Small intestine (tissue), 7 donors: ENCODE measurements at regions not wholly inside any gene's neighbourhood (a gene's known extent, or its start where the extent isn't known, plus 50 kb on each side); places are given as distances from the start of the nearest gene placed in this dataset.

ENCODE experiments used
- DNase-seq, 2 donors: peaks; one replicate each; pipeline versions ENCODE4 v3.0.0 to v3.0.0-alpha.2; 2013
- FAIRE-seq: peaks from 2 replicates; lab custom pipeline; 2012; peaks lifted over from hg19 to GRCh38; lab: Jason Lieb, UNC
- H3K27ac ChIP-seq, 3 donors: one replicate each; pipeline ENCODE4 v1.5.1; 2013; ENCODE audit warnings: low read length in 2 of 3, mild to moderate bottlenecking in 2 of 3, control low read depth in 1 of 3, inconsistent platforms in 1 of 3, low read depth in 1 of 3, moderate library complexity in 1 of 3
- H3K27me3 ChIP-seq, 3 donors: one replicate each; pipeline ENCODE4 v1.6.1; 2013; ENCODE audit warnings: low read length in 3 of 3, inconsistent platforms in 1 of 3; ENCODE audit not compliant: control insufficient read depth in 3 of 3, insufficient read depth in 3 of 3
- H3K36me3 ChIP-seq, 3 donors: one replicate each; pipeline ENCODE4 v1.6.1; 2013; ENCODE audit warnings: low read length in 3 of 3, inconsistent platforms in 1 of 3, low read depth in 1 of 3, mild to moderate bottlenecking in 1 of 3, moderate library complexity in 1 of 3; ENCODE audit not compliant: control insufficient read depth in 3 of 3, insufficient read depth in 2 of 3
- H3K4me1 ChIP-seq, 3 donors: one replicate each; pipeline ENCODE4 v1.6.1; 2013; ENCODE audit warnings: low read length in 2 of 3, inconsistent platforms in 1 of 3, low read depth in 1 of 3, mild to moderate bottlenecking in 1 of 3, moderate library complexity in 1 of 3; ENCODE audit not compliant: control insufficient read depth in 3 of 3, insufficient read depth in 2 of 3
- H3K4me3 ChIP-seq, 3 donors: one replicate each; pipeline ENCODE4 v1.5.1; 2013; ENCODE audit warnings: low read length in 3 of 3, control low read depth in 1 of 3, inconsistent platforms in 1 of 3, low read depth in 1 of 3, mild to moderate bottlenecking in 1 of 3, moderate library complexity in 1 of 3
- H3K9me3 ChIP-seq, 2 donors: one replicate each; pipeline ENCODE4 v1.6.1; 2013; ENCODE audit warnings: low read depth in 1 of 2, low read length in 1 of 2; ENCODE audit not compliant: control insufficient read depth in 2 of 2, insufficient read depth in 1 of 2
- WGBS, 3 donors: extraction: QIAGEN DNeasy Blood & Tissue Kit; methylation state at CpG; one replicate each; pipeline ENCODE4 v1.1.7; 2013; 5-methylcytosine and 5-hydroxymethylcytosine counted together
- donor health status: healthy with polysubstance abuse.
- donor health status: control.
- donor health status: control.
- donor health status: Bipolar disorder and iron deficiency.
- donor health status: healthy.

DNA sequence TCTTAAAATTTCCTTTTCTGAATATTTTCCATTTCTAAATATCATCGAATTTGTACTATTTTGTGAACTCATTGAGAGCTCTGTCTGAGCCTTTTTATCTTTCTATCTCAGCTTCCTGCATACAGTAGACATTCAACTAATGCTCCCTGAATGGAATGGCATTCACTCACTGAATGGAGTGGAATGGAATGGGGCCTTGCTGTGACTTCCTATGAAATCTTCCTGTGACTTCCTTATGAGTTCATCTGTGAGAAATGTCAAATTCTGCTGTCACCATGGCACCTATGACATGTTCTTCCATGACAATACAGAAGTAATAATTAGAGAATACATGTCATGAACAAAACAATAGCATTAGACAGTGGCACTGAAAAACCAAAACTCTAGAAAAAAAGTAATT, 199.6 kb downstream of the NR4A2 start:
- Histone ChIP-seq H3K27me3 (no peaks in the 10 kb centered on the region), H3K36me3 (no peaks in the 10 kb centered on the region), H3K9me3 (no peaks in the 10 kb centered on the region), H3K27ac (no peak overlapping the region), H3K4me3 (no peak overlapping the region), H3K4me1 (no peaks in the 10 kb centered on the region)
- DNase-seq, result no peak
- 81 to 85% (median 84%) methylated on average over 1 of the region's 1 CpG for WGBS, 3 donors
- no peak for FAIRE-seq

DNA sequence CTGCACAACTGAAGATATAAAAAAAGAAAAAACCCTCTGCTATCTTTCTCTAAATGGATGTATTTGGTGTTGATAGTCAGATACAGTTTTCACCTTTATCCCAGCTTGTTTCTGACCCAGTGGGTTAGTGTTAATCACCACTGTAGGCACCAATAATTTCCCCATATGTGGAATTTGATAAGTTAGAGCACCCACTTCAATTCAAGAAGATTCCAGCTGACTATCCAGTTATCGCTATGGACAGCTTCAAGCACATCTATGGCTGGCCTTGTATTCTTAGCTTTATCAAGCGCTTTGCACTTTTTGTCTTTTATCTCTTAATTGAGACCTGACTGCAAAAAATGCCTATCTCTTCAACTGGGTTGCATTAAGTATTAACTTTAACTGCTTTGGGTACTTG, 200.4 kb downstream of the NR4A2 start:
- DNase-seq, result no peak
- Histone ChIP-seq H3K4me3 (no peak overlapping the region), H3K9me3 (no peaks in the 10 kb centered on the region), H3K4me1 (no peaks in the 10 kb centered on the region), H3K36me3 (no peaks in the 10 kb centered on the region), H3K27me3 (no peaks in the 10 kb centered on the region), H3K27ac (no peak overlapping the region)
- WGBS, 3 donors, result 91 to 94% (median 94%) methylated on average over 2 of the region's 2 CpGs
- no peak for FAIRE-seq

DNA sequence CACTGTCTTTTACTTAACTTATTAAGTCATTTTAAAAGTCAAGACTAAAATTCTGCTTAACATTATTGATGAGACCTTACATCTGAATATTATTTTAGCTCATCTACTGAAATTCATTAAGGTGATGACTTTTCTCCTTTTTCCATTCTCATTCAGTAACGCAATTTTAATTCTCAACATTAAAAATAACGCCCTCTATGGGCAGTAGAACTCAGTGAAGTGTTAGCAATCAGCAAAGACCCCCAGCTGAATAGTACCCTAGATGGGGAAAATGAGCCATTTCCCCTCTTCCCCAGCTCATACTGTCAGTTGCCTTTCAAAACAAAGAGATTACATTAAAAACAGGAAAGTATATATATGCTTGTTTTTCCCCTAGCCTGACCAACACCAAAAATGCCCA, 203.3 kb downstream of the NR4A2 start:
- no peak for FAIRE-seq

DNA sequence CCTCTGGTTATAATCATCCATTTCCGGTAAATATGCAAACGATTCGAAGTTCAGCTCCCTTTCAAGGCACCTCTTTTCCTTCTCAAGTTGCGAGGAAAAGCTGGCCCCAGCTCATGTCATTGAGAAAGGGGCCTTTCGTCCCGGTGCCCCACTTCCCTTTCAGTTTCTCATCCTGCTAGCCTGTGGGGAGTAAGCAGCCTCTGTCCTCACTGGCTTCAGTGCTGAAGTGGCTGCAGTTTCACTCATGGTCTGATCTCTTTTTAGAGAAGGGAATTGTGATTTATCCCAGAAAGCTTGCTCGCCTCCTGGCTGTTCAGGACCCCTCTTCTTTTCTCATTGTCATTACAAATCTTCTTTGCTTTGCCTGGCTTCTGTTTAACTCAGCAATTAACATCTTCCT, 207.5 kb downstream of the NR4A2 start:
- no peak for DNase-seq
- WGBS, 3 donors, result 65 to 85% (median 81%) methylated on average over 7 of the region's 7 CpGs
- FAIRE-seq, result no peak

More for the DNA sequence above, 203.3 kb downstream of the NR4A2 start:
- H3K27me3 ChIP-seq, result no peaks in the 10 kb centered on the region
- no peak overlapping the region for H3K4me3 ChIP-seq
- H3K9me3 ChIP-seq, result no peaks in the 10 kb centered on the region
- H3K36me3 ChIP-seq, result no peaks in the 10 kb centered on the region
- H3K27ac ChIP-seq, result no peak overlapping the region
- no peaks in the 10 kb centered on the region for H3K4me1 ChIP-seq
- DNase-seq, result no peak
- 72 to 78% (median 74%) methylated on average over 2 of the region's 2 CpGs for WGBS, 3 donors

DNA sequence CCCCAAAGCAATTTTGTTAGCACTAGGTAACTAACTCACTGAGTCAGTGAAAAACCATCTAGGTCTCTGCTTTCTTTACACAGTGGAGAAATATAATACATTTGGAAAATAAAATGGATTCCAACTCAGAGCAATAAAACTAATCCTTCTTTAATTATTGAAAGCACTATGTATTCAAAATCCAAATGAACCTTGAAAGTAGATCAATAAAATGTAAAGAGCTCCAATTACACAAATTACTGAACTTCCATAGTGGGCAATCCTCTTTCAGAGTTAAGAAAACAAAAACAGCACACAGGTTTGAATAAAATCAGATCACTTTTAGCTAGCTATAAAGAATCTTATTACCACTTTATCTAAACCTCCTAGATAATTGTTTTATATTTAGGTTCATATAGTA, 208.1 kb downstream of the NR4A2 start:
- FAIRE-seq, result no peak

More for the DNA sequence above, 207.5 kb downstream of the NR4A2 start:
- Histone ChIP-seq H3K27ac (no peak overlapping the region), H3K27me3 (no peaks in the 10 kb centered on the region), H3K36me3 (no peaks in the 10 kb centered on the region), H3K4me3 (no peak overlapping the region), H3K4me1 (no peaks in the 10 kb centered on the region), H3K9me3 (peaks cover 0 to 4% of the 10 kb centered on the region in 2 donors)

DNA sequence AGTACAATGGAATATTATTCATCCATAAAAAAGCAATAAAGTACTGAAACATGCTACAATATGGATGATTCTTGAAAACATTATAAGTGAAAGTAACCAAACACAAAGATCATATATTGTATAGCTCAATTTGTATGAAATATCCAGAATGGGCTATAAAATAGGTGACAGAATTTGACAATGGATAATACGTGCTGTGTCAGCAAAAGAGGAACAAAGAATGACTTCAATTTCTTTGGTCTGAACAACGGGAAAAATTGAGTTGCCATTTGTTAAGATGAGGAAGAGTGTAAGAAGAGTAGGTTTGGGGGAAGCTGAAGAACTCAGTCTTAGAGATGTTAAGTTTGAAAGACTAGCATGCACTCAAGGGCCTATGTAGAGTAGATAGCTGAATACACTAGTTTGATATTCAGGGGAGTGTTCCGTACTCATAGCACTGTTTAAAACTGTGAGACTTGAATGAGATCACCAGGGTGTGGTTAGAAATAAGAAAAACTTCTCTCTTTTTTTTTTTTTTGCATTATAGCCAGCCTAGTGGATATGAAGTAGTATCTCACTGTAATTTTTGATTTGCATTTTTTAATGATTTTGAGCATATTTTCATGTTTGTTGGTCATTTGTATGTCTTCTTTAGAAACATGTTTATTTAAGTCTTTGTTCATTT, 213.6 kb downstream of the NR4A2 start:
- Histone ChIP-seq H3K36me3 (no peaks in the 10 kb centered on the region), H3K27ac (no peak overlapping the region), H3K4me3 (no peak overlapping the region), H3K4me1 (no peaks in the 10 kb centered on the region), H3K27me3 (no peaks in the 10 kb centered on the region), H3K9me3 (peaks cover 0 to 4% of the 10 kb centered on the region in 2 donors)
- 62 to 77% (median 67%) methylated on average over 3 of the region's 3 CpGs for WGBS, 3 donors
- no peak for FAIRE-seq
- DNase-seq, result peak in 1 of 2 donors; percentile 33

More for the DNA sequence above, 208.1 kb downstream of the NR4A2 start:
- Histone ChIP-seq H3K4me1 (no peaks in the 10 kb centered on the region), H3K27ac (no peak overlapping the region), H3K9me3 (peaks cover 0 to 4% of the 10 kb centered on the region in 2 donors), H3K27me3 (no peaks in the 10 kb centered on the region), H3K4me3 (no peak overlapping the region), H3K36me3 (no peaks in the 10 kb centered on the region)
- no peak for DNase-seq

DNA sequence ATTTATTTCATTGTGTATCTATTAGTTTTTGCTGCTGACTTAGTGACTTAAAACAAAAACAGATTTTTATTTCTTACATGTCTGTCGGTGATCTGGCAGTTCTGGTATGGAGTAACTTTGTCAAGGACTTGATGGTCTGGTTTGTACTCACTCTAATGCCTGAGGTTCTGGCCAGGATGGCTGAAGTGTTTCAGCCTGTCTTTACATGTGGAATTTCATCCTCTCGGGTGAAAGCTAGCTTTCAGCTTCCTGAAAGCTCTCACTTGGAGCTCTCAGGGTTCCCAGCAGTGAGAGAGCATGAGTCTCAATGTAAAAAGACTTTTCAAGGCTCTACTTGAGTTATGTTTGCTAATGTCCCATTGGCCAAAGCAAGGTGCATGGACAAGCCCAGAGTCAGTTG, 216.4 kb downstream of the NR4A2 start:
- no peak for FAIRE-seq
- no peaks in the 10 kb centered on the region for H3K27me3 ChIP-seq
- no peak for DNase-seq
- no peak overlapping the region for H3K27ac ChIP-seq
- no peaks in the 10 kb centered on the region for H3K4me1 ChIP-seq
- H3K4me3 ChIP-seq, result no peak overlapping the region
- H3K36me3 ChIP-seq, result no peaks in the 10 kb centered on the region
- 64 to 78% (median 67%) methylated on average over 2 of the region's 2 CpGs for WGBS, 3 donors
- H3K9me3 ChIP-seq, result peaks cover 0 to 4% of the 10 kb centered on the region in 2 donors

DNA sequence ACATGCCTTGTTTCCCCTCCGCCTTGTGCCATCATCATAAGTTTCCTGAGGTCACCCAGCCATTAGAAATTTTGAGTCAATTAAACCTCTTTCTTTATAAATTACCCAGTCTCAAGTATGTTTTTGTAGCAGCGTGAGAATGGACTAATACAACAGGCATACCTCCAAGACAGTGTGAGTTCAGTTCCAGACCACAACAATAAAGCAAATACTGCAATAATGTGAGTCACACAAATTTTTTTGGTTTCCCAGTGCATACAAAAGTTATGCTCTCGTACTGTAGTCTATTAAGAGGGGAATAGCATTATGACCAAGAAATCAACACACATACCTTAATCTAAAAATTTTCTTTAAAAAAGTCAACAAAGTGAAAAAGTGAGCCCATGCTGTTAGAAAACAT, 217.2 kb downstream of the NR4A2 start:
- 71 to 85% (median 81%) methylated on average over 3 of the region's 3 CpGs for WGBS, 3 donors
- FAIRE-seq (no peak), DNase-seq (no peak)
- Histone ChIP-seq H3K9me3 (no peaks in the 10 kb centered on the region), H3K4me3 (no peak overlapping the region), H3K4me1 (no peaks in the 10 kb centered on the region), H3K36me3 (no peaks in the 10 kb centered on the region), H3K27ac (no peak overlapping the region), H3K27me3 (no peaks in the 10 kb centered on the region)

DNA sequence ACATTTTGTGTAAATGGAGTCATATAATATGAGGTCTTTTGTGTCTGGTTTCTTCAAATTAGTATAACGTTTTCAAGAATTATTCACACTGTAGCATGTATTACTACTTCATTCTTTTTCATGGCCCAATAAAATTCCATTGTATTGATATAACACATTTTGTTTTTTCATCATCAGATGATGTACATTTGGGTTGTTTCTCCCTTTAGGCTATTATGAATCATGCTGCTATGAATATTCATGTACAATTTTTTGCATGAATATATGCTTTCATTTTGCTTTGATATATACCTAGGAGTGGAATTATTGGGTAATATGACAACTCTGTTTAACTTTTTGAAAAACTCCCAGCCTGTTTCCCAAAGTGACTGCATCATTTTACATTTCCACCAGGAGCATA, 220.2 kb downstream of the NR4A2 start:
- Histone ChIP-seq H3K36me3 (no peaks in the 10 kb centered on the region), H3K4me3 (no peak overlapping the region), H3K27ac (no peak overlapping the region), H3K27me3 (no peaks in the 10 kb centered on the region), H3K9me3 (no peaks in the 10 kb centered on the region), H3K4me1 (no peaks in the 10 kb centered on the region)
- no peak for DNase-seq
- 77 to 81% (median 79%) methylated on average over 1 of the region's 1 CpG for WGBS, 3 donors
- FAIRE-seq, result no peak
